H1 (cell line): ENCODE measurements at regions not wholly inside any gene's neighbourhood (a gene's known extent, or its start where the extent isn't known, plus 50 kb on each side); places are given as distances from the start of the nearest gene placed in this dataset.

ENCODE experiments used
- CTCF ChIA-PET: fragments of 300-600 bp; sonication (Branson Sonifier 250); formaldehyde crosslinking; loops from one replicate; lab custom pipeline; 2021; ENCODE audit not compliant: partially characterized antibody; lab: Charles Lee
- POLR2A ChIA-PET: fragments of 300-600 bp; sonication (Branson Sonifier 250); formaldehyde crosslinking; loops from one replicate; lab custom pipeline; 2021; ENCODE audit warnings: inconsistent platforms; ENCODE audit not compliant: partially characterized antibody; lab: Charles Lee
- DNase-seq, 2 experiments: peaks; one replicate each; pipeline versions ENCODE4 v3.0.0 to v3.0.0-alpha.2; 2010 to 2022; ENCODE audit warnings: low spot score in 2 of 2, low read depth in 1 of 2, mixed read lengths in 1 of 2
- FAIRE-seq: peaks from 2 replicates; lab custom pipeline; 2011; peaks lifted over from hg19 to GRCh38; lab: Jason Lieb, UNC
- H2AFZ ChIP-seq: 2 replicates; pipeline ENCODE4 v1.8.1; 2012; ENCODE audit warnings: low read length, inconsistent platforms
- H2AK5ac ChIP-seq: 2 replicates; pipeline ENCODE4 v1.6.1; 2013; ENCODE audit warnings: low read depth, low read length
- H2BK120ac ChIP-seq: replicated peaks from 2 replicates; pipeline ENCODE3; 2013; ENCODE audit warnings: low read depth, low read length, inconsistent platforms
- H2BK12ac ChIP-seq: 2 replicates; pipeline ENCODE4 v1.6.1; 2013; ENCODE audit warnings: low read depth, low read length
- H2BK15ac ChIP-seq: 2 replicates; pipeline ENCODE4 v1.6.1; 2013; ENCODE audit warnings: low read length
- H2BK20ac ChIP-seq: 2 replicates; pipeline ENCODE4 v1.6.1; 2013; ENCODE audit warnings: low read length
- H2BK5ac ChIP-seq: 2 replicates; pipeline ENCODE4 v1.6.1; 2013; ENCODE audit warnings: low read depth, low read length
- H3K14ac ChIP-seq: 2 replicates; pipeline ENCODE4 v1.6.1; 2013; ENCODE audit warnings: inconsistent platforms; ENCODE audit not compliant: insufficient read length
- H3K18ac ChIP-seq: 2 replicates; pipeline ENCODE4 v1.6.1; 2013; ENCODE audit warnings: low read length; ENCODE audit errors: extremely low read depth
- H3K23ac ChIP-seq: 2 replicates; pipeline ENCODE4 v1.6.1; 2013; ENCODE audit warnings: inconsistent platforms; ENCODE audit not compliant: insufficient read length
- H3K23me2 ChIP-seq: 2 replicates; pipeline ENCODE4 v1.6.1; 2013; ENCODE audit warnings: low read depth, low read length
- H3K27ac ChIP-seq: 2 replicates; pipeline ENCODE4 v1.6.1; 2011; ENCODE audit warnings: low read depth, low read length, inconsistent platforms
- H3K27me3 ChIP-seq, 4 experiments: replicated peaks in 1 of 4; 1 replicate in 1 of 4; 2 replicates in 3 of 4; pipeline versions ENCODE4 v1.6.1 to v1.8.1; 2011 to 2013; ENCODE audit warnings: low read length in 3 of 4, mild to moderate bottlenecking in 3 of 4, inconsistent platforms in 2 of 4, mixed read lengths in 2 of 4, moderate library complexity in 1 of 4; ENCODE audit not compliant: control insufficient read depth in 3 of 4, insufficient read depth in 3 of 4; ENCODE audit errors: extremely low read depth in 1 of 4
- H3K36me3 ChIP-seq, 4 experiments: 2 replicates each; pipeline versions ENCODE4 v1.6.1 to v1.8.1; 2011 to 2013; ENCODE audit warnings: mild to moderate bottlenecking in 4 of 4, low read length in 3 of 4, moderate library complexity in 2 of 4, control low read depth in 1 of 4, inconsistent platforms in 1 of 4; ENCODE audit not compliant: insufficient read depth in 4 of 4, control insufficient read depth in 2 of 4
- H3K4ac ChIP-seq: replicated peaks from 2 replicates; pipeline ENCODE3; 2013; ENCODE audit warnings: low read length, low read depth, mixed read lengths, inconsistent platforms; ENCODE audit not compliant: insufficient read length
- H3K4me1 ChIP-seq, 4 experiments: replicated peaks in 1 of 4; 1 replicate in 1 of 4; 2 replicates in 3 of 4; pipeline versions ENCODE4 v1.6.1 to v1.8.1; 2011 to 2013; ENCODE audit warnings: low read length in 3 of 4, inconsistent platforms in 2 of 4, mixed read lengths in 1 of 4; ENCODE audit not compliant: insufficient read depth in 4 of 4, control insufficient read depth in 3 of 4
- H3K4me2 ChIP-seq, 2 experiments: 2 replicates each; pipeline versions ENCODE4 v1.6.1 to v1.8.1; 2011 to 2013; ENCODE audit warnings: low read depth in 2 of 2, low read length in 2 of 2, control low read depth in 1 of 2, inconsistent platforms in 1 of 2, mild to moderate bottlenecking in 1 of 2; ENCODE audit not compliant: insufficient read depth in 1 of 2
- H3K4me3 ChIP-seq, 4 experiments: fragments of 200-600, 300-600 bp in 1 of 4; sonication (generic), shearing (Covaris generic), sonication (Bioruptor Twin) in 1 of 4; 2 replicates each; pipeline versions ENCODE4 v1.5.1 to v1.8.1; 2011 to 2016; ENCODE audit warnings: low read length in 4 of 4, low read depth in 3 of 4, control low read depth in 2 of 4, inconsistent platforms in 2 of 4, mild to moderate bottlenecking in 2 of 4, mixed read lengths in 1 of 4, moderate library complexity in 1 of 4; ENCODE audit not compliant: insufficient read depth in 2 of 4; ENCODE audit errors: extremely low read depth in 1 of 4
- H3K56ac ChIP-seq: replicated peaks from 2 replicates; pipeline ENCODE3; 2013; ENCODE audit warnings: low read depth, mild to moderate bottlenecking, mixed read lengths, low read length, inconsistent platforms; ENCODE audit not compliant: insufficient read length
- H3K79me1 ChIP-seq: 2 replicates; pipeline ENCODE4 v1.6.1; 2013; ENCODE audit warnings: low read depth, low read length, control low read depth
- H3K79me2 ChIP-seq, 2 experiments: 2 replicates each; pipeline versions ENCODE4 v1.6.1 to v1.8.1; 2012 to 2013; ENCODE audit warnings: low read length in 2 of 2, mild to moderate bottlenecking in 2 of 2, inconsistent platforms in 1 of 2; ENCODE audit not compliant: insufficient read depth in 2 of 2, control insufficient read depth in 1 of 2
- H3K9ac ChIP-seq, 4 experiments: replicated peaks in 1 of 4; 1 replicate in 1 of 4; 2 replicates in 3 of 4; pipeline versions ENCODE4 v1.6.1 to v1.8.1; 2011 to 2013; ENCODE audit warnings: low read depth in 3 of 4, low read length in 3 of 4, control low read depth in 2 of 4, mild to moderate bottlenecking in 2 of 4, moderate library complexity in 2 of 4, inconsistent platforms in 1 of 4; ENCODE audit errors: extremely low read depth in 1 of 4
- H3K9me3 ChIP-seq, 2 experiments: 2 replicates each; pipeline versions ENCODE4 v1.6.1 to v1.8.1; 2012 to 2013; ENCODE audit warnings: mild to moderate bottlenecking in 2 of 2, moderate library complexity in 2 of 2, control low read depth in 1 of 2, inconsistent platforms in 1 of 2, low read depth in 1 of 2, low read length in 1 of 2, mixed read lengths in 1 of 2; ENCODE audit not compliant: insufficient read depth in 2 of 2
- H4K20me1 ChIP-seq, 2 experiments: replicated peaks in 1 of 2; 2 replicates each; pipeline versions ENCODE3 to v1.8.1; 2011 to 2013; ENCODE audit warnings: inconsistent platforms in 2 of 2, low read length in 2 of 2, mild to moderate bottlenecking in 1 of 2; ENCODE audit not compliant: insufficient read depth in 2 of 2, control insufficient read depth in 1 of 2
- H4K5ac ChIP-seq: 2 replicates; pipeline ENCODE4 v1.6.1; 2013; ENCODE audit warnings: low read length, low read depth, mixed read lengths, inconsistent platforms; ENCODE audit not compliant: insufficient read length
- H4K8ac ChIP-seq: 2 replicates; pipeline ENCODE4 v1.8.0; 2013; ENCODE audit warnings: mild to moderate bottlenecking, moderate library complexity, low read length, inconsistent platforms; ENCODE audit not compliant: insufficient read depth; ENCODE audit errors: extremely low read depth
- H4K91ac ChIP-seq: replicated peaks from 2 replicates; pipeline ENCODE3; 2013; ENCODE audit warnings: low read length, mixed read lengths, inconsistent platforms; ENCODE audit not compliant: insufficient read length
- CBX5 ChIP-seq: fragments of 300-800, 300-1000 bp; sonication (generic); IDR thresholded peaks from 2 replicates; pipeline ENCODE4 v1.7.1; 2016; ENCODE audit warnings: antibody characterized with exemption, low read length, low read depth
- WGBS, 2 experiments: shearing (Covaris generic) in 1 of 2; methylation state at CpG; one replicate each; pipeline versions ENCODE4 v1.1.6 to v1.1.7; 2013 to 2015; ENCODE audit warnings: low lambda C conversion rate in 2 of 2, mixed read lengths in 2 of 2, inconsistent platforms in 1 of 2, low coverage in 1 of 2, missing lambda C conversion rate in 1 of 2; ENCODE audit not compliant: insufficient replicate concordance in 2 of 2, insufficient coverage in 1 of 2, insufficient read length in 1 of 2; ENCODE audit errors: extremely low coverage in 1 of 2, missing lambda C conversion rate in 1 of 2; 5-methylcytosine and 5-hydroxymethylcytosine counted together

DNA sequence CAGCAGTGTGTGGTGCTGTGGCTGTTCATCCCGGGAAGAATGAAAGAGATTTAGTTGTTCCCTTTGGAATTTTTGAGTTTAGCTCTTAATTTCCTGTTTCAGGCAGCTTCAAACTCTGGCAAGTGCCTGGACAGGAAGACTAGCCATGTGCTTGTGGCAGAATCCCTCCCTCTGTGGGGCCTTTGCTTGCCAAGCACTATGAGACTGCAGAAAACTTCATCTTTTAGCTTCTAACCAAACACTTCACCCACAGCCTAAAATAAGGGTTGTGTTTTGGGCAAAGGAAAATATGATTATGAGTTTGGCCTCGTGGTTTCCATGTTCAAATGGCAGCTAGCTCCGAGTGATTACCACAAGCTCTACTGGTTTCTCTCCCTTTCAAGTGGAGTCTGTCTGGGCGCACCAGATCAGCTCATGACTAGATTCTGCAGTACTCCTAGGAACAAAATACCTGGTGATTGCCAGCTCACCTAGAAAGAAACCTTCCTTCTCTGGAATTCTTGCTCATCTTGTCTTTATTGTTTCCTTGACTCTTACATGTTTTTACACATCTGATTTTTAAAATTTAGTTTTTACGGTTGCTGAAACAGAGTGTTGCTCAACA is 707.5 kb downstream of the SLITRK6 start:
- no peak overlapping the region for H4K91ac ChIP-seq
- no peak overlapping the region for H3K14ac ChIP-seq
- POLR2A ChIA-PET = interaction anchor here (1.0 kb wide), 1 partner anchor 20 kb away, joined by 3 read pairs; no protein-coding TSS in a partner anchor
- no peak overlapping the region for H3K9ac ChIP-seq
- H3K56ac ChIP-seq = no peak overlapping the region
- H2BK12ac ChIP-seq = no peak overlapping the region
- H3K27me3 ChIP-seq = no peaks in the 10 kb centered on the region
- H3K9me3 ChIP-seq = no peaks in the 10 kb centered on the region
- DNase-seq (no peak), FAIRE-seq (no peak)
- no peaks in the 10 kb centered on the region for H3K79me2 ChIP-seq
- no peak for TF ChIP-seq CBX5
- H2BK120ac ChIP-seq = no peak overlapping the region
- H3K18ac ChIP-seq = no peak overlapping the region
- H2BK5ac ChIP-seq = no peak overlapping the region
- no peak overlapping the region for H3K4ac ChIP-seq
- WGBS, 2 experiments = 85% methylated on average over 5 of the region's 5 CpGs; no CpG with 5 or more reads in 1 of the 2 experiments
- no peaks in the 10 kb centered on the region for H4K20me1 ChIP-seq
- no peak overlapping the region for H4K8ac ChIP-seq
- H3K4me3 ChIP-seq = no peak overlapping the region
- H3K23me2 ChIP-seq = no peaks in the 10 kb centered on the region
- H2BK15ac ChIP-seq = no peak overlapping the region
- no peak overlapping the region for H4K5ac ChIP-seq
- CTCF ChIA-PET = no interaction called here
- no peaks in the 10 kb centered on the region for H3K79me1 ChIP-seq
- H3K27ac ChIP-seq = no peak overlapping the region
- no peak overlapping the region for H2BK20ac ChIP-seq
- H2AFZ ChIP-seq = peak overlapping the region; percentile 77; the same call in 1 of the 2 replicates
- no peaks in the 10 kb centered on the region for H3K36me3 ChIP-seq
- H3K4me1 ChIP-seq = no peaks in the 10 kb centered on the region
- no peak overlapping the region for H3K4me2 ChIP-seq
- H2AK5ac ChIP-seq = no peak overlapping the region
- H3K23ac ChIP-seq = no peak overlapping the region
